H1 (cell line): ENCODE measurements at regions not wholly inside any gene's neighbourhood (a gene's known extent, or its start where the extent isn't known, plus 50 kb on each side); places are given as distances from the start of the nearest gene placed in this dataset.

Experiments used
- CTCF ChIA-PET: fragments of 300-600 bp; sonication (Branson Sonifier 250); formaldehyde crosslinking; loops from one replicate; lab custom pipeline; 2021; ENCODE audit not compliant: partially characterized antibody; lab: Charles Lee
- POLR2A ChIA-PET: fragments of 300-600 bp; sonication (Branson Sonifier 250); formaldehyde crosslinking; loops from one replicate; lab custom pipeline; 2021; ENCODE audit warnings: inconsistent platforms; ENCODE audit not compliant: partially characterized antibody; lab: Charles Lee
- DNase-seq, 2 experiments: peaks; one replicate each; pipeline versions ENCODE4 v3.0.0 to v3.0.0-alpha.2; 2010 to 2022; ENCODE audit warnings: low spot score in 2 of 2, low read depth in 1 of 2, mixed read lengths in 1 of 2
- FAIRE-seq: peaks from 2 replicates; lab custom pipeline; 2011; peaks lifted over from hg19 to GRCh38; lab: Jason Lieb, UNC
- H2AFZ ChIP-seq: 2 replicates; pipeline ENCODE4 v1.8.1; 2012; ENCODE audit warnings: low read length, inconsistent platforms
- H2AK5ac ChIP-seq: 2 replicates; pipeline ENCODE4 v1.6.1; 2013; ENCODE audit warnings: low read depth, low read length
- H2BK120ac ChIP-seq: replicated peaks from 2 replicates; pipeline ENCODE3; 2013; ENCODE audit warnings: low read depth, low read length, inconsistent platforms
- H2BK12ac ChIP-seq: 2 replicates; pipeline ENCODE4 v1.6.1; 2013; ENCODE audit warnings: low read depth, low read length
- H2BK15ac ChIP-seq: 2 replicates; pipeline ENCODE4 v1.6.1; 2013; ENCODE audit warnings: low read length
- H2BK20ac ChIP-seq: 2 replicates; pipeline ENCODE4 v1.6.1; 2013; ENCODE audit warnings: low read length
- H2BK5ac ChIP-seq: 2 replicates; pipeline ENCODE4 v1.6.1; 2013; ENCODE audit warnings: low read depth, low read length
- H3K14ac ChIP-seq: 2 replicates; pipeline ENCODE4 v1.6.1; 2013; ENCODE audit warnings: inconsistent platforms; ENCODE audit not compliant: insufficient read length
- H3K18ac ChIP-seq: 2 replicates; pipeline ENCODE4 v1.6.1; 2013; ENCODE audit warnings: low read length; ENCODE audit errors: extremely low read depth
- H3K23ac ChIP-seq: 2 replicates; pipeline ENCODE4 v1.6.1; 2013; ENCODE audit warnings: inconsistent platforms; ENCODE audit not compliant: insufficient read length
- H3K23me2 ChIP-seq: 2 replicates; pipeline ENCODE4 v1.6.1; 2013; ENCODE audit warnings: low read depth, low read length
- H3K27ac ChIP-seq: 2 replicates; pipeline ENCODE4 v1.6.1; 2011; ENCODE audit warnings: low read depth, low read length, inconsistent platforms
- H3K27me3 ChIP-seq, 4 experiments: replicated peaks in 1 of 4; 1 replicate in 1 of 4; 2 replicates in 3 of 4; pipeline versions ENCODE4 v1.6.1 to v1.8.1; 2011 to 2013; ENCODE audit warnings: low read length in 3 of 4, mild to moderate bottlenecking in 3 of 4, inconsistent platforms in 2 of 4, mixed read lengths in 2 of 4, moderate library complexity in 1 of 4; ENCODE audit not compliant: control insufficient read depth in 3 of 4, insufficient read depth in 3 of 4; ENCODE audit errors: extremely low read depth in 1 of 4
- H3K36me3 ChIP-seq, 4 experiments: 2 replicates each; pipeline versions ENCODE4 v1.6.1 to v1.8.1; 2011 to 2013; ENCODE audit warnings: mild to moderate bottlenecking in 4 of 4, low read length in 3 of 4, moderate library complexity in 2 of 4, control low read depth in 1 of 4, inconsistent platforms in 1 of 4; ENCODE audit not compliant: insufficient read depth in 4 of 4, control insufficient read depth in 2 of 4
- H3K4ac ChIP-seq: replicated peaks from 2 replicates; pipeline ENCODE3; 2013; ENCODE audit warnings: low read length, low read depth, mixed read lengths, inconsistent platforms; ENCODE audit not compliant: insufficient read length
- H3K4me1 ChIP-seq, 4 experiments: replicated peaks in 1 of 4; 1 replicate in 1 of 4; 2 replicates in 3 of 4; pipeline versions ENCODE4 v1.6.1 to v1.8.1; 2011 to 2013; ENCODE audit warnings: low read length in 3 of 4, inconsistent platforms in 2 of 4, mixed read lengths in 1 of 4; ENCODE audit not compliant: insufficient read depth in 4 of 4, control insufficient read depth in 3 of 4
- H3K4me2 ChIP-seq, 2 experiments: 2 replicates each; pipeline versions ENCODE4 v1.6.1 to v1.8.1; 2011 to 2013; ENCODE audit warnings: low read depth in 2 of 2, low read length in 2 of 2, control low read depth in 1 of 2, inconsistent platforms in 1 of 2, mild to moderate bottlenecking in 1 of 2; ENCODE audit not compliant: insufficient read depth in 1 of 2
- H3K4me3 ChIP-seq, 4 experiments: fragments of 200-600, 300-600 bp in 1 of 4; sonication (generic), shearing (Covaris generic), sonication (Bioruptor Twin) in 1 of 4; 2 replicates each; pipeline versions ENCODE4 v1.5.1 to v1.8.1; 2011 to 2016; ENCODE audit warnings: low read length in 4 of 4, low read depth in 3 of 4, control low read depth in 2 of 4, inconsistent platforms in 2 of 4, mild to moderate bottlenecking in 2 of 4, mixed read lengths in 1 of 4, moderate library complexity in 1 of 4; ENCODE audit not compliant: insufficient read depth in 2 of 4; ENCODE audit errors: extremely low read depth in 1 of 4
- H3K56ac ChIP-seq: replicated peaks from 2 replicates; pipeline ENCODE3; 2013; ENCODE audit warnings: low read depth, mild to moderate bottlenecking, mixed read lengths, low read length, inconsistent platforms; ENCODE audit not compliant: insufficient read length
- H3K79me1 ChIP-seq: 2 replicates; pipeline ENCODE4 v1.6.1; 2013; ENCODE audit warnings: low read depth, low read length, control low read depth
- H3K79me2 ChIP-seq, 2 experiments: 2 replicates each; pipeline versions ENCODE4 v1.6.1 to v1.8.1; 2012 to 2013; ENCODE audit warnings: low read length in 2 of 2, mild to moderate bottlenecking in 2 of 2, inconsistent platforms in 1 of 2; ENCODE audit not compliant: insufficient read depth in 2 of 2, control insufficient read depth in 1 of 2
- H3K9ac ChIP-seq, 4 experiments: replicated peaks in 1 of 4; 1 replicate in 1 of 4; 2 replicates in 3 of 4; pipeline versions ENCODE4 v1.6.1 to v1.8.1; 2011 to 2013; ENCODE audit warnings: low read depth in 3 of 4, low read length in 3 of 4, control low read depth in 2 of 4, mild to moderate bottlenecking in 2 of 4, moderate library complexity in 2 of 4, inconsistent platforms in 1 of 4; ENCODE audit errors: extremely low read depth in 1 of 4
- H3K9me3 ChIP-seq, 2 experiments: 2 replicates each; pipeline versions ENCODE4 v1.6.1 to v1.8.1; 2012 to 2013; ENCODE audit warnings: mild to moderate bottlenecking in 2 of 2, moderate library complexity in 2 of 2, control low read depth in 1 of 2, inconsistent platforms in 1 of 2, low read depth in 1 of 2, low read length in 1 of 2, mixed read lengths in 1 of 2; ENCODE audit not compliant: insufficient read depth in 2 of 2
- H4K20me1 ChIP-seq, 2 experiments: replicated peaks in 1 of 2; 2 replicates each; pipeline versions ENCODE3 to v1.8.1; 2011 to 2013; ENCODE audit warnings: inconsistent platforms in 2 of 2, low read length in 2 of 2, mild to moderate bottlenecking in 1 of 2; ENCODE audit not compliant: insufficient read depth in 2 of 2, control insufficient read depth in 1 of 2
- H4K5ac ChIP-seq: 2 replicates; pipeline ENCODE4 v1.6.1; 2013; ENCODE audit warnings: low read length, low read depth, mixed read lengths, inconsistent platforms; ENCODE audit not compliant: insufficient read length
- H4K8ac ChIP-seq: 2 replicates; pipeline ENCODE4 v1.8.0; 2013; ENCODE audit warnings: mild to moderate bottlenecking, moderate library complexity, low read length, inconsistent platforms; ENCODE audit not compliant: insufficient read depth; ENCODE audit errors: extremely low read depth
- H4K91ac ChIP-seq: replicated peaks from 2 replicates; pipeline ENCODE3; 2013; ENCODE audit warnings: low read length, mixed read lengths, inconsistent platforms; ENCODE audit not compliant: insufficient read length
- MAX ChIP-seq: IDR thresholded peaks from 2 replicates; pipeline ENCODE4 v1.6.1; 2012; ENCODE audit warnings: inconsistent platforms
- RNF2 ChIP-seq: fragments of 200-900, 300-1000 bp; sonication (generic); IDR thresholded peaks from 2 replicates; pipeline ENCODE4 v1.7.1; 2016; ENCODE audit warnings: borderline replicate concordance, low read depth, mild to moderate bottlenecking, antibody characterized with exemption, low read length; ENCODE audit not compliant: poor library complexity, severe bottlenecking; ENCODE audit errors: missing control alignments
- RXRA ChIP-seq: IDR thresholded peaks from 2 replicates; pipeline ENCODE4 v1.6.1; 2011; ENCODE audit warnings: low read depth, mild to moderate bottlenecking, low read length, moderate library complexity; ENCODE audit not compliant: insufficient read depth
- SIN3A ChIP-seq, 2 experiments: IDR thresholded peaks in 1 of 2; conservative IDR thresholded peaks in 1 of 2; 2 replicates each; pipeline ENCODE4 v1.6.1; 2011 to 2012; ENCODE audit warnings: low read length in 2 of 2, improper control_type of control experiment in 1 of 2, low read depth in 1 of 2, mild to moderate bottlenecking in 1 of 2
- WGBS, 2 experiments: shearing (Covaris generic) in 1 of 2; methylation state at CpG; one replicate each; pipeline versions ENCODE4 v1.1.6 to v1.1.7; 2013 to 2015; ENCODE audit warnings: low lambda C conversion rate in 2 of 2, mixed read lengths in 2 of 2, inconsistent platforms in 1 of 2, low coverage in 1 of 2, missing lambda C conversion rate in 1 of 2; ENCODE audit not compliant: insufficient replicate concordance in 2 of 2, insufficient coverage in 1 of 2, insufficient read length in 1 of 2; ENCODE audit errors: extremely low coverage in 1 of 2, missing lambda C conversion rate in 1 of 2; 5-methylcytosine and 5-hydroxymethylcytosine counted together

GRCh38 chrX:131861088-131861787 lies 161.9 kb upstream of the STK26 start:
- Histone ChIP-seq H2BK12ac (no peak overlapping the region), H3K9me3 (no peaks in the 10 kb centered on the region), H2AFZ (no peak overlapping the region), H3K9ac (no peak overlapping the region), H3K4me2 (no peak overlapping the region), H3K4ac (no peak overlapping the region), H4K91ac (no peak overlapping the region), H3K18ac (no peak overlapping the region), H2BK15ac (no peak overlapping the region), H2BK20ac (no peak overlapping the region), H3K27me3 (no peaks in the 10 kb centered on the region), H3K4me1 (0 out of 7 replicates have a peak, but pooled peaks cover 0 to 2% (median 0%) of the 10 kb centered on the region in 4 experiments), H2BK120ac (no peak overlapping the region), H4K20me1 (no peaks in the 10 kb centered on the region), H4K8ac (no peak overlapping the region), H4K5ac (no peak overlapping the region), H3K56ac (no peak overlapping the region), H3K23ac (no peak overlapping the region), H3K79me1 (no peaks in the 10 kb centered on the region), H2BK5ac (no peak overlapping the region), H3K4me3 (no peak overlapping the region), H3K23me2 (no peaks in the 10 kb centered on the region), H3K14ac (no peak overlapping the region), H3K36me3 (no peaks in the 10 kb centered on the region), H3K79me2 (no peaks in the 10 kb centered on the region), H3K27ac (no peak overlapping the region), H2AK5ac (no peak overlapping the region)
- TF ChIP-seq MAX (no peak), SIN3A (conservative IDR thresholded peaks at IDR 0.05 in 1 of 2, IDR thresholded peaks at IDR 0.05 in 1 of 2; ENCODE audit: low read depth in 1 of 2, low read length in 2 of 2) (no peak), RNF2 (no peak), RXRA (no peak)
- WGBS, 2 experiments, result 97% methylated on average over 6 of the region's 6 CpGs; no CpG with 5 or more reads in 1 of the 2 experiments
- ChIA-PET POLR2A (no interaction called here), CTCF (no interaction called here)
- no peak for DNase-seq
- no peak for FAIRE-seq
